Fibroblast of villous mesenchyme (primary cell): ENCODE measurements at regions not wholly inside any gene's neighbourhood (a gene's known extent, or its start where the extent isn't known, plus 50 kb on each side); places are given as distances from the start of the nearest gene placed in this dataset.

Source experiments
- DNase-seq: peaks from one replicate; pipeline ENCODE4 v3.0.0-alpha.2; 2010; ENCODE audit warnings: low read depth
- H3K4me3 ChIP-seq: 2 replicates; pipeline ENCODE4 v1.5.1; 2011; ENCODE audit warnings: low read depth, mild to moderate bottlenecking, low read length
- CTCF ChIP-seq: IDR thresholded peaks from 2 replicates; pipeline ENCODE4 v1.5.1; 2012; ENCODE audit warnings: low read depth, mild to moderate bottlenecking, low read length; ENCODE audit not compliant: insufficient read depth

- TF ChIP-seq CTCF, result no peak
- no peak for DNase-seq
- H3K4me3 ChIP-seq, result no peak overlapping the region
Observed at GRCh38 chr3:5390221-5390620, 202.7 kb downstream of the EDEM1 start.

GRCh38 chr3:5390936-5391625 lies 203.6 kb downstream of the EDEM1 start:
- no peak for DNase-seq
- no peak overlapping the region for H3K4me3 ChIP-seq
- TF ChIP-seq CTCF, result no peak

- DNase-seq, result no peak
- no peak overlapping the region for H3K4me3 ChIP-seq
- TF ChIP-seq CTCF, result no peak
Observed at GRCh38 chr3:5401002-5401401, 213.5 kb downstream of the EDEM1 start.

- no peak for TF ChIP-seq CTCF
- DNase-seq, result no peak
- no peak overlapping the region for H3K4me3 ChIP-seq
Observed at GRCh38 chr3:5404718-5405117, 217.2 kb downstream of the EDEM1 start.

- H3K4me3 ChIP-seq, result no peak overlapping the region
- no peak for TF ChIP-seq CTCF
- no peak for DNase-seq
Observed at GRCh38 chr3:5411786-5412185, 224.3 kb downstream of the EDEM1 start.

- H3K4me3 ChIP-seq, result no peak overlapping the region
- no peak for TF ChIP-seq CTCF
- DNase-seq, result no peak
Observed at GRCh38 chr3:5423076-5423475, 235.6 kb downstream of the EDEM1 start.

- no peak overlapping the region for H3K4me3 ChIP-seq
- DNase-seq, result no peak
- TF ChIP-seq CTCF, result no peak
Observed at GRCh38 chr3:5423523-5423922, 236.0 kb downstream of the EDEM1 start.
